NCI-H82 treated with DMSO at 0.1 percent for 48 hours (cell line): ENCODE measurements at regions not wholly inside any gene's neighbourhood (a gene's known extent, or its start where the extent isn't known, plus 50 kb on each side); places are given as distances from the start of the nearest gene placed in this dataset.
"Not testable (repeated sequence)": the region's sequence is repeated elsewhere in the genome, so short reads cannot be mapped to it uniquely, and the experiment has no call there.

Experiments
- DNase-seq: peaks from one replicate; lab custom pipeline; 2025; ENCODE audit not compliant: unreplicated experiment; lab: John Stamatoyannopoulos, UW

GRCh38 chr7:149569726-149570422, 72.3 kb upstream of the ZNF746 start:
- DNase-seq, result no peak

DNA sequence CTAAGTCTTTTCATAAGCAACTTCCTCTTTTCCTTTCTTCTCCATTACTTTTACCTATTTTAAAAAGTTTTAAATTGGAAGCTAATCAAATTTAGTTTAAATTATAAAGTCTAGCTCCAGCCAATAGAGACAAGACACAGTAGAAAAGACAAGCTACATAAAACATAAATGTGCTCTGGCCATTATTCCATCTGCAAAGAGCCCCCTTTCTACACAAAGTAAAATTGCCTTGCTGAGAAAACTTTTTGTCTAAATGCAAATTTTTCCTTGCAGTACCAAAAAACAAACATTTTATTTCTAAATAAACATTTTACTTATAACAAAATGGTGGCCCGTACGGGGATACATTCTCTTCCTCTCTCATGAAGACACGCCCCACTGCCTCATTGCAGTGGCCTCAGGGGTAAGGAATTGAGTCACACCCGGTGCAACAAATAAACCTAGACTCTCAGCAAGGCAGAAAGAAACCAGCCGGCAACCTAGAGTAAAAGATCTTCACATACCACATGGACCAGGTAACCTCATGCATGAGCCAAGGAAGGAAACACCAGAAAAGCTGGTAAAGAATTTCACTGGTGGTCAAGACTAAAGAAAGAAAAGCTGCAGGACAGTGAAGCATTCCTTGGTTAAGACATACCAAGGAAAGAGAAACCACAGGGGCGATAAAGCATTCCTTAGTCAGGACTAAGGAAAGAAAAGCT, 71.6 kb upstream of the ZNF746 start:
- no peak for DNase-seq

DNA sequence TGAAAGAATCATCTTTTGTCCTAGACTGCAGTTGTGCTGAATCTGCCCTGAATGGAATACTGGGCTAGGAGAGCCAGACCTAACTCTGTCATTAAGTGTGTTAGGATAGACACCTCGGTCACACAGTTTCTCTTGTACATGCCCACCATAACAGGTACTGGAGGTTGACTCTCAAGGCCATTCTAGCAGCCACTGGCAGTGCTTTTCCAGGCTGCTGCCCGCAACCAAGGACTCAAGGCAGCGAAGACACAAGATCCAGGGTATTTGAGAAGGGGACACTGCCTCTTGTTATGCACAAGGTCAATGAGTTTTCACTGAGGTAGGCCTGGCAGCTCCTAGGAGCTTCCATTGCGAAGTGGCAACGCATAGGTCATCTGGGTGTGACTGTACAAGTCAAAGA, 70.6 kb upstream of the ZNF746 start:
- DNase-seq, result no peak

DNA sequence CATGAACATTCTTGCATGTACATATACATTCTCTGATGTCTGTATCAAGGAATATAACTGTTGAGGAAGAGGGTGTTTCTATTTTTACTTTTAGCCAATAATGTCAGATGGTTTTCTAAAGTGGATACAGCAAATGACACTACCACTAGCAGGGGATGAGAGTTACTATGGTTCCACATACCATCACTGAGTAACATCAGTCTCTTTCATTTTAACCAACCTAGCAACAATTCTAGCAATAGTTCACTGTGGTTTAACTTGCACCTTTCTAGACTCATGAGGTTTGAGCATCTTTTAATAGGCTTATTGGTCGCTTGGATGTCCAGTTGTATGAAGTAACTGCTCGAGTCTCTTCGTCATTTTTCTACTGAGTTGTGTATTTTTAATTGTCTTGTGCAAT, 68.5 kb upstream of the ZNF746 start:
- no peak for DNase-seq

- no peak for DNase-seq
These were observed 67.4 kb upstream of the ZNF746 start for GRCh38 chr7:149565096-149565382.

DNA sequence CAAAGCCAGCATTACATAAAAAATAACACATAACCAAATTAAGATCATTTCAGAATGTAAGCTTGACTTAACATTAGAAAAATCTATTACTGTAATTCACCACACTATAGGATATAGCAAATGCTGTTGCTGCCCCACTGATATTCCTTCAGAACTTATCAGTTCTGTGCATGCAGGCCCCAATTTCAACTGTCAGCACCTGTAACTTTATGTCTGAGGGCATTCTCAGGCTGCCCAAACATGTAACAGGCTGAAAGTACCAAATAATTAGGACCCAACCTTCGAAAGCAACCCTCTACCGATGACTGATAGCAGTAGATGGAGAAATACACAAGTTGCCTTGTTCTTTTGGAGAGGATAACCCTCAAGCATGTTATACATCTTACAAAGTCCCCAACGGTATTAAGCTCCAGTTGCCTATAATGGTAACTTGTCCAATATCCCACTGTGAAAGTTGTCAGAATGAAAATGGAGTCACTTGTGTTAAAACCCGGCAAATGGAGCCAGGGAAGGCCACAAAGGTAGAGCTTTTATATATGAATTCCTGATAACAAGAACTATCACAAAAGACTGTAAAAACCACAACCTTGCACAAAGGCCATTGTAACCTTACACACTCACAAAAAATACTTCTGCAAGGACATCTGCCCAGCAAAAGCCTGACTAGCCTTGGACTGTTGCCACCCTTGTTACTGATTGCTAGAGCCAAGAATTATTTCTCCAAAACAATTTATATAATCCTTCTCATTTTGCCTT, 66.9 kb upstream of the ZNF746 start:
- no peak for DNase-seq

- DNase-seq, result no peak
These were observed 65.0 kb upstream of the ZNF746 start for GRCh38 chr7:149562602-149563001.

DNA sequence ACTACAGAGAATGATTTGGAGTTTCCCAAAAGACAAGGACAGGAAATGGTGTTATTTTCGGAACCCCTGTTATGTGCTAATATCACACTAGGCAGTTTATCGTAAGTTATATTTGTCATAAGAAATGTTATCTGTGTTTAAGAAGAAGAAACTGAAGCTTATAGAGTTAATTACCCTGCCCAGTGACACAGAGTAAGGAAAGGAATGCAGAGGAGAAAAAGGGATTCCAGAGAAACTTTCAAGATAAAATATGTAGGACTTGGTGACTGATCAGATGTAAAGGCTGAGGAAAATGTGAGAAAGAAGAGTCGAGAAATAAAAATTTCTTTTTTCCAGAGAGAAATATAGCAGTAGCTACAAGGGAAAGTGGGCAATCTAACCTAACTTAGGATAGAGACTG, 63.5 kb upstream of the ZNF746 start:
- no peak for DNase-seq

DNA sequence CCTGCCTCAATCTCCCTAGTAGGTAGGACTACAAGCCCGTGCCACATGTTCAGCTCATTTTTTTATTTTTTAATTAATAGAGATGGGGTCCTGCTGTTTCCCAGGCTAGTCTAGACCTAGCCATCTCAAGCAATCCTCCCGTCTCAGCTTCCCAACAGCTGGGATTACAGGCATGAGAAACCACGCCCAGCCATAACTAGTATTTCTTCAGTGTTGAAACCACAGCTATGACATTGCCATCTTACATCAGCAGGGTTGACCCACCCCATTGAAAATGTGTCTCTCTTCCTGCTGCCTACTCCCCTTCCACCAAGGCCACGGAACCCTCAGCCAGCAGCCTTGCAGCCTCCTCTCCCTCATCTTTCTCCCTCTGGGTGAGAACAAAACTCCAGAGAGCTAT, 62.1 kb upstream of the ZNF746 start:
- no peak for DNase-seq

DNA sequence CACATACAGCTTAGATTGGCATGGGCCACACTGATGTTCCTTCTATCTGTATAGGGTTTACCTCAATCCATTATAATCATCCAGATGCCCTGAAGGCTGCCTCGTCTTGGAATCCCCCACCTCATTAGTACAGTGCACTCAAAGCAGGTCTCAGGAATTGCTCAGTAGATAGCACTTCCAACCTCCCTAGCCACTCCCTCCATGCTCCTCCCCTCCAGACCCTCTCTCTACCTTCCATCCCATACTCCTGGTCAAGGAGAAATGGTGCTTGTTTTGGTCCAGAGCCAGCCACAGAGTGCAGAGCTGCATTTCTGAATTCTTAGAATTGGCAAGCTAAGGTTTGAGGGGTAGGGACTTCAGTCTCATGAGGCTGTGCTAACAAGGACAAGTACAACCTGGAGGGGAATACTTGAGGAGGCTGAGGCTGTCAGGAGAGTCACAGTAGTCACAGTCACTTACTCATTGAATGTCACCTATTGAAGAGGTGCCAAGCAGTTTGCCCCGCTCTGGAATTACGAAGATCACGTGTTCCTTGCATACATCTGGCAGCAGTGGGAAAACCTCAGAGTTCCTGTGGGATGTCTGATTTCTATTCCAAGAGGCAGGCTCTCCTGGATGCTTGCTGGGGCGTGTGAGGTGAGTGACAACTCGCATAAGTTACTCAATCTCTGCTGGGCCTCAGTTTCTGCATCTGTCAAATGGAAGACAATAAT, 60.7 kb upstream of the ZNF746 start:
- no peak for DNase-seq

DNA sequence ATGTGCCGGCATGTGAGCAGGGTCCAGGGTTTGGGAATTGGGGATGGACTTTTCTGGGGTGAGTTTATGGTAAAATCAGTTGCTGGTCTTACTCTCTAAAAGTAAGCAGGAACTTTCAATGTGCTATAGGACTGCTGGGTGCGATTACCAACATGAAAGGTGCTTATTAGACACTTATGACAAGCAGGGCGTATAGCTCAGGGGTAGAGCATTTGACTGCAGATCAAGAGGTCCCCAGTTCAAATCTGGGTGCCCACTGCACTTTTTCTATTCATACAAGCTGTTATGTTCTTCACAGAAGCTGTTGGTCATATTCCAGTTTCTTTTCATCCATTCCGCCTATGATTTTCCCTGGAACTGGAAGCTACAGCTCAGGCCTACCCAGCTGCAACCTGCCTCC, 58.9 kb upstream of the ZNF746 start:
- DNase-seq, result not testable (repeated sequence)

- DNase-seq, result not testable (repeated sequence)
These were observed 57.2 kb upstream of the ZNF746 start for GRCh38 chr7:149554821-149555220.

GRCh38 chr7:149553991-149554390, 56.4 kb upstream of the ZNF746 start:
- not testable (repeated sequence) for DNase-seq

- DNase-seq, result no peak
These were observed 55.2 kb upstream of the ZNF746 start for GRCh38 chr7:149552799-149553198.
